ENCODE measurements at regions not wholly inside any gene's neighbourhood (a gene's known extent, or its start where the extent isn't known, plus 50 kb on each side); places are given as distances from the start of the nearest gene placed in this dataset.

DNA sequence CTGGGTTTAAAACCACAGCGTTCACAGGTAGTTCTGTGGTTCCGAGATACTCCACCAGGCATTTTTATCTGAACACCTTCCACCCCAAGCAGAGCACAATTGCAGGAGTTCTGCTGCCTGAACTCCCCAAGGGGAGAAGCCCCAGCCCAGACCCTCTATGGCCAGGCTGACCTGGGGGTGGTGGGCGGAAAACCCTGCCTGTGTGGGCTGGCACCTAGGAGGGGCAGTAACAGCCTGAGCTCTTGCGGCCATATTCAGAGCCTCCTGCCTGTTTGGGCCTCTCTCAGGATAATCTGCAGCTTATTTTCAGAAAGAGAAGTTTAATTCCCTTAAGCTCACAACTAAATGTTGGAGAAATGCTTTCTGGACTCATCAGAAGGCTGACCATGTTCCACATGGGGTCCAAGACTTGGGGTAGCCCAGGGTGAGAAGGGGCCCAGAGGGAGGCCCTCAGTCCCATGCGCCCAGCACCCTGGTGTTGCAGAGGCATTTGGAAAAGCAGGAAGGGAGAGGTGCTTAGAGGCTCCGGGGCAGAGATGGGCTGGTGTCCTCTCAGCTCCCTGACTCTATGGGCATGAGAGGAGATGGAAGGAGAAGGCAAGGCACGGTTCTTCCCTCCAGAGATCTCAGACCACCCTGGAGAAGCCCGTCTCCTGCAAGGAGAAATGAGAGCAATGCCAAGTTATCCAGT lies 195.6 kb upstream of the TPM1 start:
- no peaks in the 10 kb centered on the region for H3K27me3 ChIP-seq (ENCODE audit: control insufficient read depth, insufficient read depth)
- H3K4me1 ChIP-seq (ENCODE audit: control insufficient read depth, insufficient read depth, low read length): peaks cover 6% of the 10 kb centered on the region
- H3K27ac ChIP-seq (ENCODE audit: low read length): no peak overlapping the region
- no peak overlapping the region for H3K4me3 ChIP-seq (ENCODE audit: low read length)
- DNase-seq: no peak
- H3K9me3 ChIP-seq (ENCODE audit: control insufficient read depth, low read length): no peaks in the 10 kb centered on the region
- intact Hi-C loops (cut with DNase I): loop anchor here (5.0 to 10.0 kb wide), 7 partner anchors 48 to 248 kb away; partner anchors contain the start of gene TPM1 (in 4 of the 4)
- ATAC-seq: no peak
- 92% methylated on average over 8 of the region's 8 CpGs for WGBS

DNA sequence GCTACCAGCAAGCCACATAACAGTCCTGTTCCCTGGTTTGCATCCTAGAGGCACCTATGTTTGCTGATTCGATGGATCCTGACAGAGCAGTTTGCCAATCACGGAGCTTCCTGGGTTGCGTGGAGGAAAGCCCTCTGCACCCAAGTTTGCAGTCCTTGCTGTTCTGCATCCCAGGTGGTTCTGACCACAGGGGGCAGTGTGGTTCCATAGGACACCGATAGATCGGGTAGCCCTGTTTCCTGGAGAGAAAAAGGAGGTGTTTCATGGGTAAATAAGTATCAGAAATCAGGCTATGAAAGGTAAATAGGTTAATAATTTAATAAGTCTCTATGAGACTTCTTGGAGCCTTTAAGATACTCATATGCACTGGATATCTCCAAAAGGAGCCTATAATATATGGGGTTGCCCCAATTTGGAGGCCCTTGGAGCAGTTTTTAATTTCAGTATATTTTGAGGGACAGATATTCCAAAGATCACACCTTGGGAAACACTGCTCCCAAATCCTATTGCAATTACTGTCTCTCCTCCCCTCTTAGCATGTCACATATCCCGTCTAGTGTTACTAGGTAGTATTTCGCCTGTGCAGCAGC lies 194.6 kb upstream of the TPM1 start:
- WGBS: 71% methylated on average over 7 of the region's 7 CpGs
- peak; percentile 57 to 60 for ATAC-seq
- Histone ChIP-seq H3K4me3 (ENCODE audit: low read length) (no peak overlapping the region), H3K9me3 (ENCODE audit: control insufficient read depth, low read length) (no peaks in the 10 kb centered on the region), H3K27ac (ENCODE audit: low read length) (no peak overlapping the region), H3K4me1 (ENCODE audit: control insufficient read depth, insufficient read depth, low read length) (peaks cover 6% of the 10 kb centered on the region), H3K27me3 (ENCODE audit: control insufficient read depth, insufficient read depth) (no peaks in the 10 kb centered on the region)
- peak; percentile 74 to 92 (median 85) for DNase-seq
- intact Hi-C loops (cut with DNase I): loop anchor here (2.0 to 10.0 kb wide), 8 partner anchors 47 to 247 kb away; partner anchors contain the start of gene TPM1 (in 4 of the 4)

DNA sequence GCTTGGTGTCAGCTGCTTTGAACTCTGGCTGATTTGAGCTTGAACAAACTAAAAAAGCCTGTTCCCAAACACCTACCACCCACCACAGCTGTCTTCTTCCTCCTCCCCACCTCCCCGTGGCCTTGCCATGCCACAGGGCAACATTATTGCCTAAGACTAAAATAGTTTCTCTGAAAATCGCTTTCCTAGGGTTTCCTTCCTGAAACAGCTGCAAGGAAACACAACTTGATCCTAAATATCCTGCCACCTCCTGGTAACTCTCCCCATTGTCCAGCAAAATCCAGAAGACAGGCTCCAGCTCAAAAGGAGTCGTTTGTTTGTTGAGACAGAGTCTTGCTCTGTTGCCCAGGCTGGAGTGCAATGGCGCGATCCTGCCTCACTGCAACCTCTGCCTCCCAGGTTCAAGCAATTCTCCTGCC lies 193.9 kb upstream of the TPM1 start:
- DNase-seq (no peak), ATAC-seq (no peak)
- peaks cover 3% of the 10 kb centered on the region for H3K4me1 ChIP-seq (ENCODE audit: control insufficient read depth, insufficient read depth, low read length)
- H3K9me3 ChIP-seq (ENCODE audit: control insufficient read depth, low read length): no peaks in the 10 kb centered on the region
- H3K4me3 ChIP-seq (ENCODE audit: low read length): no peak overlapping the region
- H3K27ac ChIP-seq (ENCODE audit: low read length): no peak overlapping the region
- 43% methylated on average over 5 of the region's 5 CpGs for WGBS
- H3K27me3 ChIP-seq (ENCODE audit: control insufficient read depth, insufficient read depth): no peaks in the 10 kb centered on the region
- intact Hi-C loops (cut with DNase I): loop anchor here (2.0 to 10.0 kb wide), 8 partner anchors 46 to 246 kb away; partner anchors contain the start of gene TPM1 (in 4 of the 4)

DNA sequence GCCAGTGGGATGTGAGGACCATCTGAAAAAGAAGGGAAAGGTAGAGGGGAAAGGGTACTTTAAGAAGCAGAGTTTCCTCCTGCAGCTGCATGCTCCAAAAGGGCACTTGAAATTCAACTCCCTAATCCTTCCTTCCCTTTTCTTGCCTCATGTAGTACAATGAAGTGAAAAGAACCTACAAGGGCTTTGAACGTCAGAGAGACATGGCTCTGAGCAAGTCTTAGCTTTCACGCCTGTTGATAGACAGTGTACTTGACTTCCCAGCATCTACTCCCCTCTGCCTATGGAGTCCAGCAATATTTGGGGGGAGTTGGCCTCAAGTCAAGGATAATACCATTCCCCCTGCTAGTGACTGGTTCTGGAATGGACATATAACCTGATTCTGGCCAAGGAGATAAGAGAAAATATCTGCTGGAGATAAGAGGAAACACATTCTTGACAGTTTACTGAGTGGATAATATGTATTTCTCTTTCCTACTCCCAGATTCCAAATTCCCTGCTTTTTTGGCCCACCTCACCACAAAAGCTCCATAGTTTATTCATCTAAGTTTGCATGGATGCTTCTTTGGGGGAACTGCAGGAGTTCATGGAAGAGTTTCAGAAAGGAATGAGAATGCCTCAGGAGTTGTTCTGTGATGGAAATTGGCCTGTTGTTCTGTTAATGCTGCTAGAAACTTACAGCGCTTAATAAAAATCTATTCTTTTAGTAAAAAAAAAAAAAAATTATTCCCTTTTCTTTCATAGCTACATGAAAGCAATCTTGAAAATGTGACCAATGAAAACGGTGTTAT lies 193.0 kb upstream of the TPM1 start:
- intact Hi-C loops (cut with DNase I): loop anchor here (2.0 to 10.0 kb wide), 8 partner anchors 45 to 245 kb away; partner anchors contain the start of gene TPM1 (in 4 of the 4)
- H3K4me1 ChIP-seq (ENCODE audit: control insufficient read depth, insufficient read depth, low read length): peaks cover 3% of the 10 kb centered on the region
- no peaks in the 10 kb centered on the region for H3K9me3 ChIP-seq (ENCODE audit: control insufficient read depth, low read length)
- ATAC-seq (peak in 1 of 2 donors; percentile 10), DNase-seq (no peak)
- 54% methylated on average over 4 of the region's 4 CpGs for WGBS
- no peak overlapping the region for H3K27ac ChIP-seq (ENCODE audit: low read length)
- H3K27me3 ChIP-seq (ENCODE audit: control insufficient read depth, insufficient read depth): no peaks in the 10 kb centered on the region
- no peak overlapping the region for H3K4me3 ChIP-seq (ENCODE audit: low read length)

- Histone ChIP-seq H3K9me3 (ENCODE audit: control insufficient read depth, low read length) (no peaks in the 10 kb centered on the region), H3K27me3 (ENCODE audit: control insufficient read depth, insufficient read depth) (no peaks in the 10 kb centered on the region), H3K4me1 (ENCODE audit: control insufficient read depth, insufficient read depth, low read length) (peaks cover 3% of the 10 kb centered on the region), H3K4me3 (ENCODE audit: low read length) (no peak overlapping the region), H3K27ac (ENCODE audit: low read length) (no peak overlapping the region)
- DNase-seq: peak in 1 of 3 donors; percentile 65
- whole genome bisulfite sequencing: 85% methylated on average over 9 of the region's 9 CpGs
- no peak for ATAC-seq
- intact Hi-C loops (cut with DNase I): no loop called here
These were observed 192.2 kb upstream of the TPM1 start for GRCh38 chr15:62850318-62850717.

DNA sequence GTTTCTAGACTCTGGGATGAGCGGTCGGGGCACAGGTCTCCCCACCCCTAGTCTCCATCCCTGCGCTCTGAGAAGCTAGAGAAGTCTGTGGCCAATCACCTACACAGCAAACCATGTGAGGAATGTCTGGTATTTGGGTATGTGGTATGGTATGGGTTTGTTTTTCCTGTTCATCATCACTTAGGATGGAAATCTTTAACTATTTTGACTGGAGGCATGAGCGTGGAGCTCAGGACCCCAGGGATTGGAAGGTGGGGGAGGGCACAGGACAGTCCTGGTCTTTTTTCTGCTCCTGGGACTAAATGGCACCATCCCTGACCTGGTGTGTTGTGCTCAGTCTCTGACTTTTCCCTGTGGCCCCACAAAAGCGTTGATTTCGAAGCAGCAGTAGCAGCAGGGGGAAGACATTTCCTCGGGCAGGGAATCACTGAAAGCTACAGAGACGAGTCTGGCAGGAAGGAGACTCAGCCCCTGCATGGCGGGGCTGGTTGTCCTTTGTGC lies 191.7 kb upstream of the TPM1 start:
- Histone ChIP-seq H3K4me3 (ENCODE audit: low read length) (no peak overlapping the region), H3K27ac (ENCODE audit: low read length) (no peak overlapping the region), H3K27me3 (ENCODE audit: control insufficient read depth, insufficient read depth) (no peaks in the 10 kb centered on the region), H3K4me1 (ENCODE audit: control insufficient read depth, insufficient read depth, low read length) (peaks cover 3% of the 10 kb centered on the region), H3K9me3 (ENCODE audit: control insufficient read depth, low read length) (no peaks in the 10 kb centered on the region)
- DNase-seq (no peak), ATAC-seq (no peak)
- WGBS: 83% methylated on average over 9 of the region's 9 CpGs
- intact Hi-C loops (cut with DNase I): no loop called here

- H3K4me1 ChIP-seq (ENCODE audit: control insufficient read depth, insufficient read depth, low read length): peaks cover 3% of the 10 kb centered on the region
- H3K27me3 ChIP-seq (ENCODE audit: control insufficient read depth, insufficient read depth): no peaks in the 10 kb centered on the region
- DNase-seq (no peak), ATAC-seq (no peak)
- intact Hi-C loops (cut with DNase I): no loop called here
- no peak overlapping the region for H3K4me3 ChIP-seq (ENCODE audit: low read length)
- WGBS: 79% methylated on average over 5 of the region's 5 CpGs
- no peak overlapping the region for H3K27ac ChIP-seq (ENCODE audit: low read length)
- H3K9me3 ChIP-seq (ENCODE audit: control insufficient read depth, low read length): no peaks in the 10 kb centered on the region
These were observed 189.3 kb upstream of the TPM1 start for GRCh38 chr15:62853114-62853840.

DNA sequence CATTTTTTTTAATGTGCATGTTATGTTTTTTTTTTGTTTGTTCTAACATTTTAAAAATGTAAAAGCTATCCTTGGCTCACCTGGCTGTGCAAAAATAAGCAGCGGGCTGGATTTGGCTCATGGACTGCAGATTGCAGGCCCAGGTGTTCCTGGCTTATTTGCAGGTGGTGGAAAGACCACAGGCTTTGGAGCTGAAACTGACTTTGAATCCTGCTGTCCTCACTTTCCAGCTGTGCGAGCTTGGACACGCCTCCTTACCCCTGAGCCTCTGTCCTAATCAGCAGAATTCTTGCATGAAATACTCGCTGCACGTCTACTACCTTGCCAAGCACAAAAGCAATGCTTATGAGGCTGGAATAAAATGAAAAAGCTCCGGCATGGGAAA lies 188.7 kb upstream of the TPM1 start:
- H3K27me3 ChIP-seq (ENCODE audit: control insufficient read depth, insufficient read depth): no peaks in the 10 kb centered on the region
- no peak for ATAC-seq
- DNase-seq: no peak
- H3K27ac ChIP-seq (ENCODE audit: low read length): no peak overlapping the region
- no peak overlapping the region for H3K4me3 ChIP-seq (ENCODE audit: low read length)
- no peaks in the 10 kb centered on the region for H3K9me3 ChIP-seq (ENCODE audit: control insufficient read depth, low read length)
- intact Hi-C loops (cut with DNase I): no loop called here
- H3K4me1 ChIP-seq (ENCODE audit: control insufficient read depth, insufficient read depth, low read length): no peaks in the 10 kb centered on the region
- WGBS: 74% methylated on average over 6 of the region's 6 CpGs

DNA sequence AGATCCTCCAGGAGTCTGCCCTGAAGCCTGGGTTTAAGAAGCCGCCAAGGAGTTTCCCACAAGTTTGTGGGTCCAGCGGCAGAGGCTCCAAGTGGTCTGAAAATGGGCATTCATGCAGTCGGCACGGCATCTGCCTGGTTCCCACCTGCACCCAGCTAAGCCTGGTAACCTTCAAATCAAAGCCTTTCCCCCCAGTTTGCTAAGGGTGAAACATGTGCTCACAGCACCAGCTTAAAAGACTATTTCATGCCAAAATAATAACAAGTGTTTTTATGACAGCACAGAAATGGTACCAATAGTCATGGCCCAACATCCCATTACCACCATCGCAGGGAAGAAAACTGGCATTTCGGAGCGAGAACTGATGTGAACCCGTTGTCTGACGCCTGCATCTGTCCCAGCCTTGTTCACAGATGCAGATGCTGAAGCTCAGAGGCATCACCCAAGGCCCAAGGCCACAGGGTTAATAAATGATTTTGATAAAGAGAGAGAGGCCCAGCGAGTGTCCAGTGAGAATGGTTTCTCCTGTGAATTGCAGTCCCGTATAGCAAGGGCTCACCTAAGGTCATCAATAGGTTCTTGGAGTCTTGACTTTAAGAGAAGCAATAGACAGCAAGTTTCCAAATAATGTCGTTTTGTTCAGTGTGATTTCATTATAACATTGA lies 188.0 kb upstream of the TPM1 start:
- Histone ChIP-seq H3K27me3 (ENCODE audit: control insufficient read depth, insufficient read depth) (no peaks in the 10 kb centered on the region), H3K9me3 (ENCODE audit: control insufficient read depth, low read length) (no peaks in the 10 kb centered on the region), H3K4me3 (ENCODE audit: low read length) (no peak overlapping the region), H3K4me1 (ENCODE audit: control insufficient read depth, insufficient read depth, low read length) (no peaks in the 10 kb centered on the region), H3K27ac (ENCODE audit: low read length) (no peak overlapping the region)
- ATAC-seq: no peak
- intact Hi-C loops (cut with DNase I): no loop called here
- DNase-seq: no peak
- WGBS: 92% methylated on average over 12 of the region's 12 CpGs

GRCh38 chr15:62855085-62855476 lies 187.5 kb upstream of the TPM1 start:
- Histone ChIP-seq H3K9me3 (ENCODE audit: control insufficient read depth, low read length) (no peaks in the 10 kb centered on the region), H3K4me1 (ENCODE audit: control insufficient read depth, insufficient read depth, low read length) (no peaks in the 10 kb centered on the region), H3K27ac (ENCODE audit: low read length) (no peak overlapping the region), H3K27me3 (ENCODE audit: control insufficient read depth, insufficient read depth) (no peaks in the 10 kb centered on the region), H3K4me3 (ENCODE audit: low read length) (no peak overlapping the region)
- intact Hi-C loops (cut with DNase I): no loop called here
- 91% methylated on average over 7 of the region's 7 CpGs for WGBS
- no peak for DNase-seq
- no peak for ATAC-seq
